ENCODE measurements at regions not wholly inside any gene's neighbourhood (a gene's known extent, or its start where the extent isn't known, plus 50 kb on each side); places are given as distances from the start of the nearest gene placed in this dataset.

DNA sequence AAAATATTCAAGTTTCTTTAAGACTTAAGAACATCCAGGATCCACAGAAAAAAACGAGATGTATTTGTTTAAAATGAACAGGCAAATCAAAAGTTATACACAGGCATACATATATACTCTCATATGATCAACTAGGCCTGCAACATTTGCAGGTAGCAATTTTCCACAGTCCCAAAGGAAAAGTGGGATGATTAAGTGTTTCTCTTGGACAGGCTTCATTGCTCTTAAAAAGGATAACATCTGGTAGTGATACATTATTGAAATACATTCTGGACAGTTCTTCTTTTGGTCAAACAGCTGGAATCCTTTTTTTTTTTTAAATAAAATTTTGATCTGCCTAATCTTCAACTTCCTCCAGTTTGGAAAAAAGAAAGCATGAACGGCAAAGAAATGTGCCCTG is 114.8 kb upstream of the TDRD3 start:
- no peak for FAIRE-seq
- DNase-seq (ENCODE audit: insufficient read length, low spot score), result no peak

DNA sequence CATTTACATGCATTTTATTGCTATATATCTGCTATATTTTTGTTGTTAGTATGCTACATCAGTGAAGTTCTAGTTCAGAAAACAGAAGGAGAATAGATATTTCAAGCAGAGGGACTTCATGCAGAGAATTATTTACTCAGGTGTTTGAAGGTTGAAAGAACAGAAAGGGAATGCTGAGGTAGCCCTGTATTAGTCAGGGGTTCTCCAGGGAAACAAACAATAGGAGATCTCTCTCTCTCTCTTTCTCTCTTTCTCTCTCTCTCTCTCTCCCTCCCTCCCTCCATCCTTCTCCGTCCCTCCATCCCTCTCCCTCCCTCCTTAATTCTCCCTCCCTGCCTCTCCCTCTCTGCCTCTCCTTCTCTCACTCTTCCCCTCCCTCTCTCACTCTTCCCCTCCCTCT is 114.3 kb upstream of the TDRD3 start:
- DNase-seq (ENCODE audit: insufficient read length, low spot score), result no peak

DNA sequence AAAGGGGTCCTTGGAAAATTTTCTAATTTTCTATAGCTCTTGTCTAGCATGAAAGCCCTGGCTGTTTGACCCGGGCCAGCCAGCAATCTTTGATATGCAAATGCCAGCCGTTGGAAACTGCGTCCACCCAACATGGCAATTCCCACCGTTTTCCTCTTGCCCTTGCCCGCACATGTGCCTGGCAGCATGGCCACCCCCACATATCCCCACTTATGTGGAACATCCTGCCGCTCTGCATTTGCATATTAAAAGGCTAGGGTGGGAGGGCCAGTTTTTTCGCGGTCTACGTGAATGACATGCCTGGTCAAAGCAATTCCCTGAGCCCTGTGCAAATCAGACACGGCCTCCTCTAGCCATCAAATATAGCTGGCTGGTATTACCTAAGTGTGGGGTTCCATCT is 110.3 kb upstream of the TDRD3 start:
- DNase-seq (ENCODE audit: insufficient read length, low spot score) (no peak), FAIRE-seq (no peak)

More for the DNA sequence above, 114.3 kb upstream of the TDRD3 start:
- FAIRE-seq, result no peak

DNA sequence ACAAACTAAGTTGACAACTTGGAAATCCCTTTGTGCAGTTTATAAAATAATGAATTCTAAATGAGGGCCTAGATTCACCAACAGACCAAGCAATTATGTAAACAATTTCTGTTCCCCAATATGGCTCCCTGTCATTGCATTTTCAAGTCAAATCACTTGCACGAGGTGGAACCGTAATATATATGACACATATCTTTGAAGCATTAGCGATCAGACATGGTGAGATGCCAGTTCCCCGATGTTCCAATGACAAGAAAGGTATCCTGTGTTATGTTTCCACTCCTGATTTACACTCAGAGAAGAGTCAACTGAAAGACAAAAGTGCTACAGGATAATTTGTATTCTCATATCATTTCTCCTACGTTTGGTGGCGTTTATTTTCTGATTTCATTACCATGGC is 108.5 kb upstream of the TDRD3 start:
- DNase-seq (ENCODE audit: insufficient read length, low spot score), result no peak
- no peak for FAIRE-seq

DNA sequence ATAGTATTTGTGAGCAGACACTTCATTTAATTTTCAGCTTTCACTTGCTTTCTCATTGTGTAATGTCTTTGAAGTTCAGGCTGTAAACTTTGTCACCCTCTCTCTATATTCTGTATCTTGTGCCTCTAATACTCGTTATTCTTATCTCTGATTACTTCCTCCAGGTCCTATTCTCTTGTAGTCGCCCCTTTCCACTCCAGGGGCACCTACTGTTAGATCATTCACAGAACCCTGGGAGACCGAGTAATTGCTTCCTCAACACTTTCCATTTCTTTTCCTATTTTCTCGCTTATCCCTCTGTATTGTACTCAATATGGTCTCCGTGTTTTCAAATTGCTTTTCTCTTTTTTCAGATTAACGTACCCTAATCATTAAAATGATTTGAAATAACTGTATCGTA is 93.9 kb upstream of the TDRD3 start:
- no peak for DNase-seq (ENCODE audit: insufficient read length, low spot score)
- no peak for FAIRE-seq

DNA sequence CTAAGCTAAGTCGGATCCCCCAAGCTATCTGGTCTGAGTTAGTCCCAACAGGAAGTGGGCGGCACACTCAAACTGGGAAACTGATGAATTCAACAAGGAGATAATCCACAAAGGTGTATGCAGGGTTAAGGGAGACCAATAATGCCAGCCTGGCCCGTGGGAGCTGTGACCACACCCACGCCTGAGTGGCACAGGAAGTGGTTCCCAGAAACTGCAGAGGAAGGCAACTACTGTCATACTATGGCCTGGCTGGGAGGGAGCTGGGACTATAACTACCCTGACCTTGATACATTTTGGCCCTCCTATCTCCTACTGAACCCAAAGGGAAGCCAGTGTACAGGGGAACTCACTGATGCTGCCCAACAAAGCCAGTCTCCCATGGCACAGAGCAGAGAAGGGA is 85.5 kb upstream of the TDRD3 start:
- FAIRE-seq (no peak), DNase-seq (ENCODE audit: insufficient read length, low spot score) (no peak)

DNA sequence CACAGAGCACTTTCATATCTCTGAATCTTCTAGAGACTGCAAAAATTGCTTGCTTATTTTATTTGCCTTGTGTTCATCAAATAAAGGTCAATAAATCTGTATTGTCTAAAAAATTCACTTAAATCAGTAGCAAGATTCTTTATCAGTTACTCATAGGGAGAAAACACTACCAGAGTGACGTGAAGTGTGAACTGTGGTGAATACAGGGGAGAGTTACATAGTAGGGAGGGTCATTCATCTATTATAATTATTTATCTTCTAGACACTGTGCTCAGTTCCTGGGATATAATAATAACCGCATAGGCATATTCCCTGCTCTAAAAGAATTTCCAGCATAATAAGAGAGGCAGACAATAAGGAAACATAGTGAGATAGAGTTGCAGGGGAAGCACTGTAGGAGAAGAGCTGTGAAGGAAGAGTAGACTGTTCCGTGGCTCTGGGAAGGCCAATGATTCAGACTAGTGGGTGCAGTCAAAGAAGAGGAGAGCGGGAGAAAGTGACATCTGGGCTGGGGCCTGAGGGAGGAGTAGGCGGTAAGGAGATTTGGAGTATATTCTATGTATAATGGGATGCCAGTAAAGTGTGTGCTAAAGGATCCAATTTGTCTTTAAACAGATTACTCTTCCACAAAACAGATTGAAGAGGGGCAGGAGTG is 84.0 kb upstream of the TDRD3 start:
- no peak for DNase-seq (ENCODE audit: insufficient read length, low spot score)
- FAIRE-seq, result no peak

DNA sequence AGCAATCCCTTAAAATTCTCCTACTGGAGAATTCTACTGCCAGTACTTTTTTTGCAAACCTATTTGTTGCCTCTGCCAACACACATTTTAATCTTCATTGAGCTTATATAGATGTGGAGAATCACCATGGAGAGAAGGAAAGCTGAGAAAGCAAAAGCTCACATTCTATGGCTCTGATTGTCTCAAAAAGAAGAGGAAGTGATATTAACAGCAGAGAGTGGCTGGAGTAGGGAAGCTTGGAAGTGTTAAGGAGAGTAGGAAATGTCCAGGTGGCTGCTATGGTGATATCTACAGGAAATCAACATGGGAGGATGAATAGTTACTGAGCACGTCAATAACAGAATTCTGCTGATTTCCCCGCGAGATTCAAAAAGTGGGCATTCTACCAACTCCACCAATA is 78.8 kb upstream of the TDRD3 start:
- FAIRE-seq (no peak), DNase-seq (ENCODE audit: insufficient read length, low spot score) (no peak)

DNA sequence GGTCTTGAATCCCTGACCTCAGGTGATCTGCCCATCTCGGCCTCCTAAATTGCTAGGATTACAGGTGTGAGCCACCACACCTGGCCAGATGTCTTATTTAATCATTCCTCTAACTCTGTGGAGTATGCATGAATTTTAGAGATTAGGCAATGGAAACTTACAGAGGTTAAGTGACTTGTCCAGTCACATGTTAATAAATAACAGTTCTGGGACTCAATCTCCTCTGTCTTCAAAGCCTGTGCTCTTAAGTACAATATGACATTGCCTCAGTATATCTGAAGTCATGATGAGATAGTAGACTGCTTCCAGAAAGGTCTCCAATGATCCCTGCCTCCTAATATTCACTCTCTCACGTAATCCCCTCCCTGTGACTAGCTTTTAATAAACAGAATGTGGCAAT is 72.9 kb upstream of the TDRD3 start:
- no peak for DNase-seq (ENCODE audit: insufficient read length, low spot score)
- FAIRE-seq, result no peak

DNA sequence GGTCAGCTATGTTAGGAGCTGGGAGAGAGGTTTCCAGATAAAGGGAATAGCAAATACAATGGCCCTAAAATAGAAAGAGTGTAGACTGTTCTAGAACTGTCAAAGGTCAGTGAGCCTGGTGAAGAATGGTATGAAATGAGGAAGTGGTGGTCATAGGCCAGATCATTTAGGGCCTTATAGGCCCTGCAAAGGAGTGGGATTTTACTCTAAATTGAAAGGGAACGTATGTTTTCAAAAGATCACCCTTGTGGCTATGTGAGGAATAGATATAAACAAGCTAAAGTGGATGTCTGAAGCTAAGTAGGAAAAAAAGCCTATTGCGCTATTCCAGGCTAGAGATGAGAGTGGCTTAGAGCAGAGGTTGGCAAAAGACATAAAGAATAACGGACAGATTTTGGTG is 70.7 kb upstream of the TDRD3 start:
- no peak for DNase-seq (ENCODE audit: insufficient read length, low spot score)
- FAIRE-seq, result no peak

DNA sequence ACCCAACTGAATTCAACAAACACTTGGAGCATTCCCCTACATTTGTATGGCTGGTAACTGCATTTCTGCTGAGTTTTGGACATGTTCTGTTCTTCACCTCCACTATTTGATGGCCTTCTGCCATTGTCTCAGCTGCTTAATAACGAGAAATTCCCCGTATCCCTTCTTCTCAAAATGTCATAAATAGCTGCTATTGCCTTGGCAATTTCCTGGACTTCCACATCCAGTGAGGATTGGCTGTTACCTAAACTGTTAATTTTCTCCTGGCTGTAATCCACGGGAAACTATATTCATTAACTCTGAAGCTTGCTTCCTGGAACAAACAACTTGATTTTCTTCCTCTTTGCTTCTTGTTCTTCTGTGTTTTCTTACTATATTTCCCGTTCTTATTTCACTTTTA is 69.5 kb upstream of the TDRD3 start:
- FAIRE-seq (no peak), DNase-seq (ENCODE audit: insufficient read length, low spot score) (no peak)

DNA sequence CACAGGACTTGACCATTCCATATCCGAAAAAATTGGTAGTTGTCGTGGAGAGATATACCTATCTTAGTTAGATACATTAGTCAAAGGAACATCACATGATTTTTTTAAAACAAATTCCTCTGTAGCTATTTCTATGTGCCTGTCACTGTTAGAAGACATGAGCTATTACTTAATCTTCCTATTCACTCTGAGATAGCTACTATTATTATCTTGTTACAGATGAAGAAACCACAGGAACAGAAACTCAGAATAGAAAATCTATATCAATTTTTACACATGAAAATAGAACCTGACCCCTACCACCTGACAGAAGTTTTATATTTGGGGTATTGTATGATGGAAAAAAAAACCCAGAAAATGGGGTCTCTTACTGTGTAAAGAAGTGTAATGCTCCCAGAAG is 68.9 kb upstream of the TDRD3 start:
- DNase-seq (ENCODE audit: insufficient read length, low spot score) (no peak), FAIRE-seq (no peak)

DNA sequence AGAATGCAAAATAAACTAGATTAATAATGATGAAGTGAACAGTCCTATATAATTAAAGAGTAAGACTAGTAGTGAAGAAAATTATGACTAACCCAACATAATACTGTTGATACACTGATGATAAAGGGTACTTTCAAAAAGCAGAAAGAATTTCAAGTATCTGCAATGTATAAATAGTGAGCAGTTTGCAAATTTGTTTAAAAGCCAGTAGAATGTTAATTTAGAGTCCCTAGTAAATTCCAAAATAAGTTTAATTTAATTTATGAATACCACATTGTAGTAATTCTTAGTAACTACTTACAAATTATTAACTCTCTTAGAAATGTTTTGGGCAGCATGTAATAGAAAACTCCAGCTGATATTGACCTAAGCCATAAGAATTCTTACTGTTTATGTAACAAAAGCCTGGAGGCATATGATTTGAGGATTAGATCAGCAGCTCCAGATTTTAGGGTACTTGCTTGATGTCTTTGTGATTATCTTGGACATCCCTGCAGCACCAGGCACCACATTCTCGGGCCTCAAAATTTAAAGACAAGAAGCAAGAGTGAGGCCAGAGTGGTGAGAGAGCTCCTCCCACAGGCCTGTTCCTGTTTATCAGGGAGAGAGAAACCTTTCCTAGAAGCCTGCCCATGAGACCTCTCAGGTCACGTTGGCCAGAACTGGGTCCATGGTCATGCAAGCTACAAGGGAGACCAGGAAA is 67.6 kb upstream of the TDRD3 start:
- peak; percentile 80 for FAIRE-seq

DNA sequence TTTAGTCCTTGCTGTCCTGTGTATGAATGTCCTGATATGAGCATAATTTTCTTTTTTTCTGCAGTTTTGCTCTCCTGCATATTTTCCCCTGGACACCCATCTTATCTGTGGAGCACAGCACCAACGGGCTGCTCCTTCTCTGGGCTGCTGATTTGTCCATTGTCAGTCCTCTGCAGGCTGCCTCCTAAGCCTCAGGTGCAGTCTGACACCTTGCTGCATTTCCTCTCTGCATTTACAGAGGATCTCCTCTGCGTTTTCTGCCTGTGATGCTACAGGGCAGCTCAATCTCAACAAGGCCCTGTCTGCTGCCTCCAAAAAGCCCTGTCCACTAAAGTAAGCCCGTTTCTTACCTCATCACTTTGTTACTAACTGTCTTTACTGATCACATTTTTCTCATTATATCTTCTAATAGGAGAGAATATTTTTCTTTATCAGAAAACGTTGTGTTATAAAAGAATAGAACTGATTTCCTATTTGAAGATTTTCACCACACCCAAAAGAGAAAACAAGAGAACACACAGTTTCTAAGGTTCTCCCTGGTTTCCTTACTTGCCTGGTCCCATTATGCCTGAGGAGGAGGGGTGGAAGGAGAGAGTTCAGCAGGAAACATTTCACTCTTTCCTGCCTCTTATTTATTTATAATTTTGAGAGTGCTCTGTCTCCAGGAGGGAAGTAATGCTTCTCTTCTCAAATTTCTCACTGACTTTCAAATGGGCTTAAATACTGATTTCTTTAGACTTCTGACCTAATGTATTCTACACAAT is 65.6 kb upstream of the TDRD3 start:
- DNase-seq (ENCODE audit: insufficient read length, low spot score) (no peak), FAIRE-seq (no peak)

More for the DNA sequence above, 67.6 kb upstream of the TDRD3 start:
- peak; percentile 14 for DNase-seq (ENCODE audit: insufficient read length, low spot score)

DNA sequence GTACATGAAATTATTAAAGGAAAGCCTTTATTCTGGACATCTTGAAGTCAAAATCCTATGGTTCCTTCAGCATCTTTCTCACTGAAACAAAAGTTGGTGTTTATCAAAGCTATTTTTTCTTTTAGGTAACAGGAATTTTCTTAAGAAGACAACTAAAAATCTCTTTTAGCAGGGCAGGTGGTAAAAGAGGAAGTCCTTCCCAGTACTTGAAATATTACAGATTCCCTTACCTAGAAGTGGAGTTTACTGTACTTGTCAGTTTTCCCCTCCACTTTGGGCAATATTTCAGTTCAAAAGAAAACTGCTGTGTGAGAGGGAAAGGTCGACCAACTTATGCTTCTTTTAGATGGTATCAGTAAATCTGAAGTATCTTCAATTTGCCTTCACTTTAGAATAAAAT is 64.3 kb upstream of the TDRD3 start:
- DNase-seq (ENCODE audit: insufficient read length, low spot score) (no peak), FAIRE-seq (no peak)

DNA sequence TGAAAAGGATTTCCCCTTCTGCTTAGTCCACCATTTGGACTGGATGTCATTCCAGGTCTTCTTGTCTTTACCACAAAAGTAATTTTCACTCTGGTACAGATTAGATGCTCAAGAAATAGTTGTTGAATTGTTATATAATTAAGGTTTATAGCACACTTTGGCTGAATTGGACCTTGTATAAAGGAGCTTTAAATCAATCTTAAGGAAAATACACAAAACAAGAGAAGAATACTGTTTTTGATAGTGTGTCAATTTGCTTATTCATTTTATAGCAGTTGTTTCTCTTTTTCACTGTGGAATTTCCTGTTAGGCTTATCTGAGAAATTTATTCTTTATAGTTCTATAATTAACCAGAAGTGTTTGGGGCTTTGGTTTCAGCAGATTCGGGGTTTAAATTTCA is 62.7 kb upstream of the TDRD3 start:
- FAIRE-seq (no peak), DNase-seq (ENCODE audit: insufficient read length, low spot score) (no peak)

DNA sequence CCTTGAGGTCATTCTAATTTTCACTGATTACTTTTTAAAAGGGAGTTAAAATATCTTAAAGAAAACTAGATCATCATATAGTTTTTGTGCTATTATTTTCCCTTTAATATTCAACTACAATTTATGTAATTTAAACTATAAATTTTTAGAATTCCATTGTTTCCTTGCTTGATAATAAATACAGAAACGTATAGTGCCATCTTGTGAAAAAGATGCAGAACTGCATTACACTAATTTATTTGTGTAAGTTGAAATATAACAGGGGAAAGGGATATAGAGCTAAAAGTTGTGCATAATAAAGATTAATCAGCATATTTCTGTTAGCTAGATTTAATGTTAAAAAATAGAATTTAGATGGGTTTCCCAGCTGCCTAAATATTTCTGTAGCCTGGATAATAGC is 61.5 kb upstream of the TDRD3 start:
- no peak for DNase-seq (ENCODE audit: insufficient read length, low spot score)
- no peak for FAIRE-seq

DNA sequence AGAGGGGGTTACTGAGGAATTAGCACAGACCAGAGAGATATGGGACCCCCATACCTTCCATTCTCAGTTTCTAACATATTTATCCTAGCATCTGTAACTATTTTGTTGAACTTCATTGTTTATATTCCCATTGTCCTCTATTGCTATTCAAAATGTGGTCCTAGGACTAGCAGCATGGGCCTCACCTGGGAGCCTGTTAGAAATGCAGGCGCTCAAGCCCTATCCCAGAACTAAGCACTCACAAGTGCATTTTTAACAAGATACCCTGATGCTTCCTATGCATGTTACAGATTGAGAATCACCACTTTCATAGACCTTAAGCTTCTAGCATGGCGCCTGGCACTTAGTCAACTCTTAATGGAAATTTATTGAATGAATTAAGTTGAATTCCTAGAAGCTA is 58.3 kb upstream of the TDRD3 start:
- FAIRE-seq (no peak), DNase-seq (ENCODE audit: insufficient read length, low spot score) (no peak)

DNA sequence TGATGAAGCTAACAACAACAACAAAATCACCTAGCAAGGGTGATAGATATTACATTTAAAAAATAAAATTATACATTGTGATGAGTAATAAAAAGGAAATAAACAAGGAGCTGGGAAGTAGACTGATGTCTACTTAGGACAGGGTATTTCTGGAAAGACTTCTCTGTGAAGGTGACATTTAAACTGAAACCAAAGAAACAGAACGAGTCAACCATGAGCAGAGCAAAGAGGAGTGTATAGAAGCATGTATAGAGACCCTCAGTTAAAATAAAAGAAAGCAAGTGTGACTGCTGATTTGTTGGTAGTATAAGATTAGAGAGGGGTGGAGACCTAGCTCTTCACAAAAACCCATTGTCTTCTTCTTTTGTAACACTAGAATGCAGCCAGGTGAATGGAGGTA is 53.0 kb upstream of the TDRD3 start:
- DNase-seq (ENCODE audit: insufficient read length, low spot score) (no peak), FAIRE-seq (no peak)

DNA sequence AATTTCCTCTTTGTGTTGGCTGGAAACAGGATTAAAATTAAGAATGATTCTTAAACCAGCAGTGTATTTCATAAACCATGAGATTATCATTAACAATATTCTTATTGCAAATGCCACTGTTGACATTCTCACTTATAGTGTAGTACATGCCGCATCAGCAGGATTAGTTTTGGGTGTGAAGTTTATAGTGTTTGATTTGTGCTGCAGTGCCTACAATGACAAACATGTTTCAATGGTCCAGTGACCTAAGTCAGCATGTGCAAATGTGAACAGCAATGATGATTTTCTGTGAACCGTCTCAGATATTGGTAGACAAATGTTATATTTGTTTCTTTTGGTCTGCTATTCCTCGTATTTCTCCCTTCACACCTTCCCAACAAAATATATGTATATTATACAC is 49.8 kb upstream of the TDRD3 start:
- DNase-seq (ENCODE audit: insufficient read length, low spot score), result no peak
- FAIRE-seq, result no peak

All from GM19239 (cell line).